PC-9 (cell line): ENCODE measurements at regions not wholly inside any gene's neighbourhood (a gene's known extent, or its start where the extent isn't known, plus 50 kb on each side); places are given as distances from the start of the nearest gene placed in this dataset.

Experiments
- CTCF ChIP-seq: fragments of 200-600 bp; sonication (generic); conservative IDR thresholded peaks from 2 replicates; pipeline ENCODE4 v1.6.1; 2017; ENCODE audit warnings: mixed run types, antibody characterized with exemption, mild to moderate bottlenecking, moderate library complexity
- EZH2 ChIP-seq: fragments of 200-600 bp; sonication (generic); IDR thresholded peaks from 2 replicates; pipeline ENCODE4 v1.8.0; 2017; ENCODE audit warnings: antibody characterized with exemption, low read depth

- TF ChIP-seq CTCF (no peak), EZH2 (no peak)
Measured at GRCh38 chrX:45823536-45823935, 622.9 kb upstream of the DIPK2B start.
